ENCODE measurements at regions not wholly inside any gene's neighbourhood (a gene's known extent, or its start where the extent isn't known, plus 50 kb on each side); places are given as distances from the start of the nearest gene placed in this dataset.
"Not testable (repeated sequence)": the region's sequence is repeated elsewhere in the genome, so short reads cannot be mapped to it uniquely, and the experiment has no call there.

DNA sequence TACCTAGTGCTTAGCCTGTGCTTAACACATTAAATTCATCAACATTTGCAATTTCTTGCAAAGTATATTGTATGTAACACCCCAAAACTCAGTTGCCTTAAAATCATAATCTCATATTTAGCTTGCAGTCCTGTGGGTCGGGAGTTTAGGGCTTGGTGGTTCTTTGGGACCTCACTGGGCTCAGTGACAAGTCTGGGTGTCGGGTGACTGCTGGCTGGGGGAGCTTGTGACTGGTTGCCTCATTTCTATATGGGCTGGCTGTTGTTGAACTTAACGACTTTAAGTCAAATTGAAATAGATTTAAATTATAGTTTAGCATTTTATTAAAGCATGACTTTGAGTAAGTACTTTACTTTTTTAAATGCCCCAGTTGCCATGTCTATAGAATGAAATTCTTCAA is 401.4 kb upstream of the NR3C2 start:
- no peak overlapping the region for H3K9ac ChIP-seq (ENCODE audit: insufficient read depth, low read length)
- H3K4me2 ChIP-seq (ENCODE audit: extremely low read depth, insufficient read depth, low read length): no peak overlapping the region
- H4K20me1 ChIP-seq (ENCODE audit: control insufficient read depth, extremely low read depth, insufficient read depth, low read length): no peaks in the 10 kb centered on the region
- H3K27ac ChIP-seq (ENCODE audit: insufficient read depth, low read length): no peak overlapping the region
- no peaks in the 10 kb centered on the region for H3K36me3 ChIP-seq (ENCODE audit: control insufficient read depth, insufficient read depth, low read length)
- no peak overlapping the region for H3K4me3 ChIP-seq (replicated peaks in 1 of 4; ENCODE audit: control extremely low read depth in 1 of 4, insufficient read depth in 1 of 4, low read depth in 3 of 4, low read length in 4 of 4)
- TF ChIP-seq EZH2 (IDR thresholded peaks at IDR 0.05; ENCODE audit: low read length, missing control alignments) (no peak), CTCF (conservative IDR thresholded peaks at IDR 0.05 in 1 of 2, IDR thresholded peaks at IDR 0.05 in 1 of 2; ENCODE audit: low read depth in 1 of 2, low read length in 2 of 2) (no peak)
- H3K27me3 ChIP-seq (ENCODE audit: control insufficient read depth, insufficient read depth, low read length): no peaks in the 10 kb centered on the region
- H3K9me3 ChIP-seq (ENCODE audit: control insufficient read depth, insufficient read depth, low read depth, low read length): no peaks in the 10 kb centered on the region
- no peaks in the 10 kb centered on the region for H3K79me2 ChIP-seq (ENCODE audit: control insufficient read depth, insufficient read depth, low read length)
- DNase-seq (ENCODE audit: low read depth in 2 of 2): no peak
- no peaks in the 10 kb centered on the region for H3K4me1 ChIP-seq (ENCODE audit: control insufficient read depth, extremely low read depth, insufficient read depth, low read length)
- H2AFZ ChIP-seq (ENCODE audit: low read length): no peak overlapping the region

DNA sequence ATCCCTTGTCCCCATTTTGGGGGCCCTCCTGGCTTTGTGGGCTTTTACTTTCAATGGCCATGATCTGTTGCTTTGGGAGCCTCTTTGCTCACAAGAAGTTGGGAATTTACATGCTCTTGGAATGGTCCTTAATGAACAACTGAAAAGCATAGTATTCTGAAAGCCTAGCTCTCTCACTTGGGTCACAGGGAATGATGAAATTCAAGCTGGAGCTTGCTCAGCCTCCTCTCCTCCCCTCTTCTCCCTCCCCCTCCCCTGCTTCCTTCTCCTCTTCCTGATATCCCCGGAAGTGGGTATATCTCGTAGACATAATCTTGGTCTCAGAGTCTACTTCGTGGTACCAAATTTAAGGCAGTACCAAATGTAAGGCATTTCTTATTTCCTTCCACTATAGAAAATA is 400.6 kb upstream of the NR3C2 start:
- H3K9ac ChIP-seq (ENCODE audit: insufficient read depth, low read length): no peak overlapping the region
- H3K27me3 ChIP-seq (ENCODE audit: control insufficient read depth, insufficient read depth, low read length): no peaks in the 10 kb centered on the region
- no peak overlapping the region for H3K4me3 ChIP-seq (replicated peaks in 1 of 4; ENCODE audit: control extremely low read depth in 1 of 4, insufficient read depth in 1 of 4, low read depth in 3 of 4, low read length in 4 of 4)
- no peaks in the 10 kb centered on the region for H4K20me1 ChIP-seq (ENCODE audit: control insufficient read depth, extremely low read depth, insufficient read depth, low read length)
- TF ChIP-seq CTCF (conservative IDR thresholded peaks at IDR 0.05 in 1 of 2, IDR thresholded peaks at IDR 0.05 in 1 of 2; ENCODE audit: low read depth in 1 of 2, low read length in 2 of 2): no peak
- no peak for TF ChIP-seq EZH2 (IDR thresholded peaks at IDR 0.05; ENCODE audit: low read length, missing control alignments)
- H2AFZ ChIP-seq (ENCODE audit: low read length): no peak overlapping the region
- no peaks in the 10 kb centered on the region for H3K4me1 ChIP-seq (ENCODE audit: control insufficient read depth, extremely low read depth, insufficient read depth, low read length)
- H3K79me2 ChIP-seq (ENCODE audit: control insufficient read depth, insufficient read depth, low read length): no peaks in the 10 kb centered on the region
- H3K4me2 ChIP-seq (ENCODE audit: extremely low read depth, insufficient read depth, low read length): no peak overlapping the region
- DNase-seq (ENCODE audit: low read depth in 2 of 2): no peak
- H3K36me3 ChIP-seq (ENCODE audit: control insufficient read depth, insufficient read depth, low read length): no peaks in the 10 kb centered on the region
- H3K27ac ChIP-seq (ENCODE audit: insufficient read depth, low read length): no peak overlapping the region
- H3K9me3 ChIP-seq (ENCODE audit: control insufficient read depth, insufficient read depth, low read depth, low read length): no peaks in the 10 kb centered on the region

DNA sequence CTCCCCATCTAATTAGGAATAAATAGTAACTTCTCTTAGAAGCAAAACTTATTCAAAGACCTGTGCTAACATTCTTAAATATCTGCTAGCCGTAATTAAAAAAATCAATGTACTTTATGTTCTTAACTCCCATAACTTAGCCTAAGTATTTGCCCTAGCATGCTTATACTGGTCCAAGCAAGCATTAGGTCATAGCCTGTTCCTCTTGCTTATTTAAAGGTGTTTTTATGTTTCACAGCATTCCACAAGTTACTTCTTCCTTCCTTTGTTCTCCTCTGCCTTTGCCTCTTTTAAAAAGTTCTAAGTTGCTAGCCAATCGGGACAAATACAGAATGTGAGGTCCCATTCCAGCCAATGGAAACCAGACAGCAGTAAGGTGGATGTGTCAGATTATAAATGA is 395.4 kb upstream of the NR3C2 start:
- H3K36me3 ChIP-seq (ENCODE audit: control insufficient read depth, insufficient read depth, low read length); H3K79me2 ChIP-seq (ENCODE audit: control insufficient read depth, insufficient read depth, low read length); DNase-seq (ENCODE audit: low read depth in 2 of 2); H3K27ac ChIP-seq (ENCODE audit: insufficient read depth, low read length); H3K27me3 ChIP-seq (ENCODE audit: control insufficient read depth, insufficient read depth, low read length); H3K4me2 ChIP-seq (ENCODE audit: extremely low read depth, insufficient read depth, low read length); H3K4me3 ChIP-seq (replicated peaks in 1 of 4; ENCODE audit: control extremely low read depth in 1 of 4, insufficient read depth in 1 of 4, low read depth in 3 of 4, low read length in 4 of 4); H3K4me1 ChIP-seq (ENCODE audit: control insufficient read depth, extremely low read depth, insufficient read depth, low read length); H2AFZ ChIP-seq (ENCODE audit: low read length); H3K9me3 ChIP-seq (ENCODE audit: control insufficient read depth, insufficient read depth, low read depth, low read length); H4K20me1 ChIP-seq (ENCODE audit: control insufficient read depth, extremely low read depth, insufficient read depth, low read length); H3K9ac ChIP-seq (ENCODE audit: insufficient read depth, low read length): not testable (repeated sequence)
